Tibial nerve (tissue), 4 donors: ENCODE measurements at regions not wholly inside any gene's neighbourhood (a gene's known extent, or its start where the extent isn't known, plus 50 kb on each side); places are given as distances from the start of the nearest gene placed in this dataset.

Experiments
- DNase-seq, 2 donors: peaks; one replicate each; pipeline ENCODE4 v3.0.0-alpha.2; 2019; ENCODE audit warnings: low spot score in 2 of 2
- H3K27ac ChIP-seq, 4 donors: fragments of 200-600 bp; sonication (generic) in 3 of 4; one replicate each; pipeline ENCODE4 v1.5.1; 2017 to 2019; ENCODE audit warnings: mild to moderate bottlenecking in 1 of 4
- H3K27me3 ChIP-seq, 2 donors: fragments of 200-600 bp; sonication (generic) in 1 of 2; one replicate each; pipeline versions ENCODE4 v1.5.1 to v1.6.0; 2017 to 2019
- H3K36me3 ChIP-seq, 3 donors: fragments of 200-600 bp; sonication (generic); one replicate each; pipeline ENCODE4 v1.5.1; 2018 to 2019
- H3K4me1 ChIP-seq, 4 donors: fragments of 200-600 bp; sonication (generic) in 3 of 4; one replicate each; pipeline ENCODE4 v1.5.1; 2017 to 2019
- H3K4me3 ChIP-seq, 4 donors: fragments of 200-600 bp; sonication (generic) in 3 of 4; one replicate each; pipeline ENCODE4 v1.5.1; 2017 to 2019; ENCODE audit warnings: mild to moderate bottlenecking in 1 of 4, moderate library complexity in 1 of 4
- H3K9me3 ChIP-seq, 4 donors: fragments of 200-600 bp; sonication (generic) in 3 of 4; one replicate each; pipeline ENCODE4 v1.5.1; 2017 to 2019
- EP300 ChIP-seq, 2 donors: sonication (generic); formaldehyde crosslinking; IDR thresholded peaks; one replicate each; pipeline ENCODE4 v1.6.1; 2017; ENCODE audit warnings: antibody characterized with exemption in 2 of 2, mild to moderate bottlenecking in 1 of 2
- POLR2A ChIP-seq, 2 donors: fragments of 450-650 bp; IDR thresholded peaks; one replicate each; pipeline ENCODE4 v1.6.1; 2017; ENCODE audit warnings: antibody characterized with exemption in 2 of 2, mild to moderate bottlenecking in 2 of 2, moderate library complexity in 2 of 2
- WGBS, 2 donors: methylation state at CpG; one replicate each; pipeline ENCODE4 v1.1.5; 2018; 5-methylcytosine and 5-hydroxymethylcytosine counted together
- TF ChIP-seq, protein P1 (sequence below), 5 experiments: fragments of 200-600 bp in 3 of 5; fragments of 450-650 bp in 2 of 5; sonication (generic) in 3 of 5; IDR thresholded peaks; one replicate each; pipeline ENCODE4 v1.5.1; 2016 to 2019; ENCODE audit warnings: antibody characterized with exemption in 5 of 5, mild to moderate bottlenecking in 3 of 5, moderate library complexity in 2 of 5

DNA sequence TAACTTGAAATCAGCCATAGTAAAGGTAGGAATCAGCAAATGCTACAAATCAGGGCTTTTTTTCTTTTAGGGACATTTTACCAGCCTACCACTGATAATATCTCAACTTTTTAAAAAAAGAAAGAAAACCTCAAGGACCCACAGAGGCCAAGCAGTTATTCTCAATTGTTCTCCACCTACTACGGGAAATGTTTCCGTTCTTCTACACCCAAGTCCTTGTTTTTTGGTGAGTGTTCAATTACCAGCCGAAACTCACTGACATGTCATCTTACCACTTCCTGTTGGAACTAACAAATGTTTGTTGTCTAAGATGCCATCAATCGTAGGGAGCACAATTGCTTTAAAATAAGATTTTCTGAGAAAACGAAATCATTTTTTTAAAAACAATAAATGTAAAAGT is 50.2 kb upstream of the CDK1 start:
- H3K4me3 ChIP-seq: no peak overlapping the region
- no peak overlapping the region for H3K27ac ChIP-seq
- H3K36me3 ChIP-seq: no peaks in the 10 kb centered on the region
- 63 to 66% methylated on average over 5 of the region's 5 CpGs for WGBS, 2 donors
- no peaks in the 10 kb centered on the region for H3K9me3 ChIP-seq
- TF ChIP-seq EP300 (IDR thresholded peaks at IDR 0.05) (no peak), POLR2A (IDR thresholded peaks at IDR 0.05) (no peak)
- TF ChIP-seq, protein P1, sequence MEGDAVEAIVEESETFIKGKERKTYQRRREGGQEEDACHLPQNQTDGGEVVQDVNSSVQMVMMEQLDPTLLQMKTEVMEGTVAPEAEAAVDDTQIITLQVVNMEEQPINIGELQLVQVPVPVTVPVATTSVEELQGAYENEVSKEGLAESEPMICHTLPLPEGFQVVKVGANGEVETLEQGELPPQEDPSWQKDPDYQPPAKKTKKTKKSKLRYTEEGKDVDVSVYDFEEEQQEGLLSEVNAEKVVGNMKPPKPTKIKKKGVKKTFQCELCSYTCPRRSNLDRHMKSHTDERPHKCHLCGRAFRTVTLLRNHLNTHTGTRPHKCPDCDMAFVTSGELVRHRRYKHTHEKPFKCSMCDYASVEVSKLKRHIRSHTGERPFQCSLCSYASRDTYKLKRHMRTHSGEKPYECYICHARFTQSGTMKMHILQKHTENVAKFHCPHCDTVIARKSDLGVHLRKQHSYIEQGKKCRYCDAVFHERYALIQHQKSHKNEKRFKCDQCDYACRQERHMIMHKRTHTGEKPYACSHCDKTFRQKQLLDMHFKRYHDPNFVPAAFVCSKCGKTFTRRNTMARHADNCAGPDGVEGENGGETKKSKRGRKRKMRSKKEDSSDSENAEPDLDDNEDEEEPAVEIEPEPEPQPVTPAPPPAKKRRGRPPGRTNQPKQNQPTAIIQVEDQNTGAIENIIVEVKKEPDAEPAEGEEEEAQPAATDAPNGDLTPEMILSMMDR (IDR thresholded peaks at IDR 0.05): no peak
- peaks cover 0 to 9% (median under 1%) of the 10 kb centered on the region in 4 donors for H3K4me1 ChIP-seq
- peaks cover 0 to 20% of the 10 kb centered on the region in 2 donors for H3K27me3 ChIP-seq
- no peak for DNase-seq

DNA sequence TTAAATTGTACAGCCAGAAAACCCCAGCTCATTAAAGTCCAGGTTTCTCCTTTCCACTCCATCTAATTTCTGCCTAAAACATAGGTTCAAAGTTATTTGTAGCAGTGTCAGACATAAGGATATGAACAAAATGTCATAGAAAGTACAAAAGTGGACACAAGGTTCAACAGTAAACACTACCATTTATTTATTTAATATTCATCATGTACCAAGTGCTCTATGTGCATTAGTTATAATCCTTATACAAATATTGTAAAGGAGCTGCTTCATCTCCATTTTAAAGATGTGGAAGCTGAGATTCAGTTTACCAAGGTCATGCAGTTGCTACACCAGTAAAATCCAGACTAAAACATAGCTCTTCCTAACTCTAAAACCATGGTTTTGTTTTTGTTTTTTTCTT is 52.0 kb upstream of the CDK1 start:
- H3K27me3 ChIP-seq: peaks cover 0 to 3% of the 10 kb centered on the region in 2 donors
- no peak overlapping the region for H3K27ac ChIP-seq
- no peaks in the 10 kb centered on the region for H3K36me3 ChIP-seq
- no peak overlapping the region for H3K4me3 ChIP-seq
- no peaks in the 10 kb centered on the region for H3K4me1 ChIP-seq
- TF ChIP-seq POLR2A (IDR thresholded peaks at IDR 0.05) (no peak), EP300 (IDR thresholded peaks at IDR 0.05) (no peak)
- TF ChIP-seq, protein P1 (IDR thresholded peaks at IDR 0.05): no peak
- DNase-seq: no peak
- H3K9me3 ChIP-seq: no peaks in the 10 kb centered on the region

DNA sequence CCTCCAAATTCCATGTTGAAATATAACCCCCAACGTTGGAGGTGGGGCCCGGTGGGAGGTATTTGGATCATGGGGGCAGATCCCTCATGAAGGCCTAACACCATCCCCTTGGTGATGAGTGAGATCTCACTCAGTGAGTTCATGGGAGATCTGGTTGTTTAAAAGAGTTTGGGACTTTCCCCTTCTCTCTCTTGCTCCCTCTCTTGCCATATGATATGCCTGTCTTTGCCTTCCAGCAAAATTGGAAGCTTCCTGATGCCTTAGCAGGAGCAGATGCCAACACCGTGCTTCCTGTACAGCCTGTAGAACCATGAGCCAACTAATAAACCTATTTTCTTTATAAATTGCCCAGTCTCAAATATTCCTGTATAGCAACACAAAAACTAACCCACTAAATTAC is 55.7 kb upstream of the CDK1 start:
- H3K27ac ChIP-seq: no peak overlapping the region
- H3K36me3 ChIP-seq: no peaks in the 10 kb centered on the region
- no peak for DNase-seq
- TF ChIP-seq POLR2A (IDR thresholded peaks at IDR 0.05): no peak
- TF ChIP-seq EP300 (IDR thresholded peaks at IDR 0.05): no peak
- TF ChIP-seq, protein P1 (IDR thresholded peaks at IDR 0.05): no peak
- H3K4me3 ChIP-seq: no peak overlapping the region
- H3K9me3 ChIP-seq: no peaks in the 10 kb centered on the region
- 69 to 72% methylated on average over 3 of the region's 3 CpGs for whole genome bisulfite sequencing, 2 donors
- H3K4me1 ChIP-seq: no peaks in the 10 kb centered on the region
- no peaks in the 10 kb centered on the region for H3K27me3 ChIP-seq

DNA sequence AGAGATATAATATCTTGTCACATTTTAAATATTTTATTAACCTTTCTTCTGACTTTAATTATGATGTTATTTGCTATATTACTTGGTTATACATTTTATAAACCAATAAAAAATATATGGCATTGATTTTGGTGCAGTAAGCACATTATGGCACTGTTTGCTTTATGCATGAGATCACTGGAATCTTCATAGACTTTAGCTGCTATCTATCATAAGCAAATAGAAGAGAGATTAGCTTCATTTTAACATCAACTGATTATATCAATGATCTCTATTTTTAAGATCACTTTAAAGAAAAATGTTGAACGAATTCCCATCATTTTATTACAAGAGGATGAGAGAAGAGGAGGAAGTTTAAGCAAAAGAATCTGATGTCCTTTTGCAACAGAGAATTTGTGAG is 58.6 kb upstream of the CDK1 start:
- 89 to 94% methylated on average over 1 of the region's 1 CpG for WGBS, 2 donors
- no peak overlapping the region for H3K27ac ChIP-seq
- H3K4me3 ChIP-seq: no peak overlapping the region
- H3K27me3 ChIP-seq: no peaks in the 10 kb centered on the region
- H3K4me1 ChIP-seq: no peaks in the 10 kb centered on the region
- no peaks in the 10 kb centered on the region for H3K9me3 ChIP-seq
- DNase-seq: no peak
- no peaks in the 10 kb centered on the region for H3K36me3 ChIP-seq
- TF ChIP-seq, protein P1 (IDR thresholded peaks at IDR 0.05): no peak
- TF ChIP-seq POLR2A (IDR thresholded peaks at IDR 0.05): no peak
- TF ChIP-seq EP300 (IDR thresholded peaks at IDR 0.05): no peak

DNA sequence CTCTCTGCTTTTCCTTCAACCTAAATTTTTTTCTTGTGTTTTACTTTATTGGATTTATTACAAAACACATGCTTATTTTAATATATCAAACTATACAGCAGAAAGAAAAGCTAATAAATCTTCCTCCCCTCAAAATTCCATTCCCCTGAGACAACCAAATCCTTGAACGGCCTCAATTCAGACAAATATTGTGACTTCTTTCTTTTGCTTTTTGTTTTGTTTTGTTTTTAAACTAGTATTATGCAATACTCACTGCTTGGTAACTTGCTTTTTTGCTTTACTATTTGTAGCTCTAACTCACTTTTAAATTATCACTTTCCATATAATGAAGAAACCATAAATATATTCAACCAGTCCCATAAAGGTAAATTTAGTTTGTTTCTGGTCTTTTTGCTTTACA is 59.4 kb upstream of the CDK1 start:
- no peak for DNase-seq
- H3K36me3 ChIP-seq: no peaks in the 10 kb centered on the region
- no peak for TF ChIP-seq EP300 (IDR thresholded peaks at IDR 0.05)
- TF ChIP-seq POLR2A (IDR thresholded peaks at IDR 0.05): no peak
- TF ChIP-seq, protein P1 (IDR thresholded peaks at IDR 0.05): no peak
- H3K27ac ChIP-seq: no peak overlapping the region
- WGBS, 2 donors: 14 to 22% methylated on average over 1 of the region's 1 CpG
- H3K4me3 ChIP-seq: no peak overlapping the region
- H3K4me1 ChIP-seq: no peaks in the 10 kb centered on the region
- no peaks in the 10 kb centered on the region for H3K27me3 ChIP-seq
- peaks cover 0 to 3% (median 0%) of the 10 kb centered on the region in 4 donors for H3K9me3 ChIP-seq
